Mesendoderm (in vitro differentiated cells): ENCODE measurements at regions not wholly inside any gene's neighbourhood (a gene's known extent, or its start where the extent isn't known, plus 50 kb on each side); places are given as distances from the start of the nearest gene placed in this dataset.
"Not testable (repeated sequence)": the region's sequence is repeated elsewhere in the genome, so short reads cannot be mapped to it uniquely, and the experiment has no call there.

Source experiments
- DNase-seq: peaks from one replicate; pipeline ENCODE4 v3.0.0; 2013
- H2AK5ac ChIP-seq: 2 replicates; pipeline ENCODE4 v1.6.1; 2013; ENCODE audit warnings: low read length, inconsistent platforms
- H2BK120ac ChIP-seq: 2 replicates; pipeline ENCODE4 v1.6.1; 2013; ENCODE audit warnings: low read depth, mild to moderate bottlenecking, low read length, moderate library complexity, mixed read lengths
- H2BK15ac ChIP-seq: replicated peaks from 2 replicates; pipeline ENCODE4 v1.6.1; 2013; ENCODE audit warnings: low read depth, mild to moderate bottlenecking, moderate library complexity
- H2BK5ac ChIP-seq: 2 replicates; pipeline ENCODE4 v1.6.1; 2013; ENCODE audit warnings: low read length, inconsistent platforms
- H3K18ac ChIP-seq: 2 replicates; pipeline ENCODE4 v1.6.1; 2013; ENCODE audit warnings: mild to moderate bottlenecking, low read length, mixed read lengths
- H3K23ac ChIP-seq: one replicate; pipeline ENCODE4 v1.6.1; 2013; ENCODE audit warnings: low read length
- H3K27ac ChIP-seq: 2 replicates; pipeline ENCODE4 v1.5.1; 2013; ENCODE audit warnings: low read depth, mild to moderate bottlenecking, inconsistent platforms, low read length, moderate library complexity
- H3K27me3 ChIP-seq: 2 replicates; pipeline ENCODE4 v1.6.1; 2013; ENCODE audit warnings: low read length, control low read depth, mild to moderate bottlenecking, inconsistent platforms; ENCODE audit not compliant: insufficient read depth, poor library complexity
- H3K36me3 ChIP-seq: 2 replicates; pipeline ENCODE4 v1.6.1; 2013; ENCODE audit warnings: low read length, inconsistent platforms; ENCODE audit not compliant: control insufficient read depth, insufficient read depth
- H3K4ac ChIP-seq: one replicate; pipeline ENCODE4 v1.6.1; 2013; ENCODE audit warnings: low read depth, mild to moderate bottlenecking, low read length, moderate library complexity
- H3K4me1 ChIP-seq: 2 replicates; pipeline ENCODE4 v1.6.1; 2013; ENCODE audit warnings: low read depth, low read length, inconsistent platforms; ENCODE audit not compliant: control insufficient read depth
- H3K4me2 ChIP-seq: 2 replicates; pipeline ENCODE4 v1.6.1; 2013; ENCODE audit warnings: low read length
- H3K4me3 ChIP-seq: 2 replicates; pipeline ENCODE4 v1.5.1; 2013; ENCODE audit warnings: mild to moderate bottlenecking, low read length
- H3K56ac ChIP-seq: one replicate; pipeline ENCODE4 v1.6.1; 2013; ENCODE audit warnings: low read length
- H3K79me1 ChIP-seq: 2 replicates; pipeline ENCODE4 v1.6.1; 2013; ENCODE audit warnings: low read length, inconsistent platforms
- H3K79me2 ChIP-seq: 2 replicates; pipeline ENCODE4 v1.6.1; 2013; ENCODE audit warnings: mild to moderate bottlenecking, low read length; ENCODE audit not compliant: control insufficient read depth, insufficient read depth
- H3K9ac ChIP-seq: 2 replicates; pipeline ENCODE4 v1.6.1; 2013; ENCODE audit warnings: low read length, inconsistent platforms
- H4K5ac ChIP-seq: one replicate; pipeline ENCODE4 v1.6.1; 2013; ENCODE audit warnings: low read length
- H4K8ac ChIP-seq: one replicate; pipeline ENCODE4 v1.6.1; 2013; ENCODE audit warnings: low read depth, mild to moderate bottlenecking, control low read depth, low read length, moderate library complexity
- WGBS: extraction: QIAGEN DNeasy Blood & Tissue Kit; methylation state at CpG from one replicate; pipeline ENCODE4 v1.1.7; 2013; ENCODE audit warnings: low lambda C conversion rate, missing lambda C conversion rate; ENCODE audit not compliant: insufficient coverage; ENCODE audit errors: extremely low coverage; 5-methylcytosine and 5-hydroxymethylcytosine counted together

- H3K27ac ChIP-seq, H3K27me3 ChIP-seq, DNase-seq, H2BK5ac ChIP-seq, H3K4me2 ChIP-seq, H3K4ac ChIP-seq, H2BK15ac ChIP-seq, H2AK5ac ChIP-seq, H3K4me3 ChIP-seq, H2BK120ac ChIP-seq, H4K5ac ChIP-seq, H3K56ac ChIP-seq, H3K18ac ChIP-seq, H3K4me1 ChIP-seq, H3K36me3 ChIP-seq, H4K8ac ChIP-seq, H3K79me2 ChIP-seq, H3K79me1 ChIP-seq, H3K23ac ChIP-seq, H3K9ac ChIP-seq: not testable (repeated sequence)
- WGBS: no CpG with 5 or more reads among the region's 2 CpGs
Observed at GRCh38 chr7:16255952-16256351, 165.4 kb downstream of the CRPPA start.

GRCh38 chr7:16250655-16251054 is 170.7 kb downstream of the CRPPA start:
- not testable (repeated sequence) for H3K18ac ChIP-seq, H3K27ac ChIP-seq, H3K36me3 ChIP-seq, DNase-seq, H4K5ac ChIP-seq, H2BK15ac ChIP-seq, H3K79me1 ChIP-seq, H3K4me2 ChIP-seq, H3K23ac ChIP-seq, H2BK120ac ChIP-seq, H3K79me2 ChIP-seq, H3K4me3 ChIP-seq, H2AK5ac ChIP-seq, H3K4ac ChIP-seq, H4K8ac ChIP-seq, H2BK5ac ChIP-seq, H3K27me3 ChIP-seq, H3K4me1 ChIP-seq, H3K9ac ChIP-seq, H3K56ac ChIP-seq
- no CpG with 5 or more reads among the region's 2 CpGs for WGBS

- H3K4me2 ChIP-seq, H3K4ac ChIP-seq, H3K27me3 ChIP-seq, H3K79me1 ChIP-seq, H3K4me3 ChIP-seq, H4K8ac ChIP-seq, H4K5ac ChIP-seq, H2BK5ac ChIP-seq, H2AK5ac ChIP-seq, H2BK15ac ChIP-seq, H3K4me1 ChIP-seq, H3K79me2 ChIP-seq, H3K56ac ChIP-seq, H3K18ac ChIP-seq, H3K9ac ChIP-seq, H3K23ac ChIP-seq, DNase-seq, H3K27ac ChIP-seq, H2BK120ac ChIP-seq, H3K36me3 ChIP-seq: not testable (repeated sequence)
- WGBS: no CpG with 5 or more reads among the region's 7 CpGs
Observed at GRCh38 chr7:16249204-16249603, 172.1 kb downstream of the CRPPA start.

- H2BK120ac ChIP-seq, H4K8ac ChIP-seq, H3K18ac ChIP-seq, H3K4me1 ChIP-seq, H3K27ac ChIP-seq, DNase-seq, H3K4ac ChIP-seq, H3K4me2 ChIP-seq, H2BK15ac ChIP-seq, H3K4me3 ChIP-seq, H4K5ac ChIP-seq, H3K56ac ChIP-seq, H3K79me2 ChIP-seq, H3K23ac ChIP-seq, H3K9ac ChIP-seq, H2AK5ac ChIP-seq, H3K36me3 ChIP-seq, H2BK5ac ChIP-seq, H3K27me3 ChIP-seq, H3K79me1 ChIP-seq: not testable (repeated sequence)
- WGBS: no CpG with 5 or more reads among the region's 6 CpGs
Observed at GRCh38 chr7:16248556-16248955, 172.8 kb downstream of the CRPPA start.

GRCh38 chr7:16244469-16244868 is 176.9 kb downstream of the CRPPA start:
- Histone ChIP-seq H3K4me1 (no peaks in the 10 kb centered on the region), H2BK5ac (no peak overlapping the region), H3K27ac (no peak overlapping the region), H3K27me3 (no peaks in the 10 kb centered on the region), H3K9ac (no peak overlapping the region), H2BK15ac (no peak overlapping the region), H3K4me2 (no peak overlapping the region), H4K8ac (no peak overlapping the region), H2BK120ac (no peak overlapping the region), H3K56ac (no peak overlapping the region), H3K36me3 (no peaks in the 10 kb centered on the region), H4K5ac (no peak overlapping the region), H3K79me2 (no peaks in the 10 kb centered on the region), H3K79me1 (no peaks in the 10 kb centered on the region), H3K23ac (no peak overlapping the region), H3K18ac (no peak overlapping the region), H3K4ac (no peak overlapping the region), H2AK5ac (no peak overlapping the region), H3K4me3 (no peak overlapping the region)
- DNase-seq: no peak
- WGBS: no CpG with 5 or more reads among the region's 3 CpGs

GRCh38 chr7:16242920-16243319 is 178.4 kb downstream of the CRPPA start:
- Histone ChIP-seq H4K8ac (no peak overlapping the region), H4K5ac (no peak overlapping the region), H3K4me2 (no peak overlapping the region), H2BK120ac (no peak overlapping the region), H3K4me1 (no peaks in the 10 kb centered on the region), H3K4ac (no peak overlapping the region), H3K9ac (no peak overlapping the region), H3K79me2 (no peaks in the 10 kb centered on the region), H3K27ac (no peak overlapping the region), H2BK5ac (no peak overlapping the region), H3K36me3 (no peaks in the 10 kb centered on the region), H3K4me3 (no peak overlapping the region), H2BK15ac (no peak overlapping the region), H3K23ac (no peak overlapping the region), H3K18ac (no peak overlapping the region), H3K56ac (no peak overlapping the region), H3K79me1 (no peaks in the 10 kb centered on the region), H3K27me3 (no peaks in the 10 kb centered on the region), H2AK5ac (no peak overlapping the region)
- DNase-seq: peak; percentile 59
- WGBS: no CpG with 5 or more reads among the region's 4 CpGs
